ENCODE measurements at regions not wholly inside any gene's neighbourhood (a gene's known extent, or its start where the extent isn't known, plus 50 kb on each side); places are given as distances from the start of the nearest gene placed in this dataset.
"Not testable (repeated sequence)": the region's sequence is repeated elsewhere in the genome, so short reads cannot be mapped to it uniquely, and the experiment has no call there.

DNA sequence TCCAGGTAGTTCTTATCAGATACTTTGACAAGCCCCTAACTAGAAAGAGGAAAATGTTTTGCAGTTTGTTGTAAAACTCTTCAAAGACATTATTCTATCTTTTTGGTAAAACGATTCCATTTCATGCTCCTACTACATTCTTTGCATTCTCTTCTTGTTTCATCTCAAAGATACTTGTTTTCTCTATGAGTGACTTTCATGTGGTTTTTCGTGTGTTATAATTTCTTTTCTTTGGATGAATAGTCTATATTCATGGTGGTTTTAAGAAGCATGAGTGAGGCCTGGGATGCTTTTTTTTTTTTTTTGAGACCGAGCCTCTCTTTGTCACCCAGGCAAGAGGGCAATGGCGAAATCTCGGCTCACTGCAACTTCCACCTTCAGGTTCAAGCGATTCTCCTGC lies 292.5 kb upstream of the LYZL1 start:
- DNase-seq: no peak

DNA sequence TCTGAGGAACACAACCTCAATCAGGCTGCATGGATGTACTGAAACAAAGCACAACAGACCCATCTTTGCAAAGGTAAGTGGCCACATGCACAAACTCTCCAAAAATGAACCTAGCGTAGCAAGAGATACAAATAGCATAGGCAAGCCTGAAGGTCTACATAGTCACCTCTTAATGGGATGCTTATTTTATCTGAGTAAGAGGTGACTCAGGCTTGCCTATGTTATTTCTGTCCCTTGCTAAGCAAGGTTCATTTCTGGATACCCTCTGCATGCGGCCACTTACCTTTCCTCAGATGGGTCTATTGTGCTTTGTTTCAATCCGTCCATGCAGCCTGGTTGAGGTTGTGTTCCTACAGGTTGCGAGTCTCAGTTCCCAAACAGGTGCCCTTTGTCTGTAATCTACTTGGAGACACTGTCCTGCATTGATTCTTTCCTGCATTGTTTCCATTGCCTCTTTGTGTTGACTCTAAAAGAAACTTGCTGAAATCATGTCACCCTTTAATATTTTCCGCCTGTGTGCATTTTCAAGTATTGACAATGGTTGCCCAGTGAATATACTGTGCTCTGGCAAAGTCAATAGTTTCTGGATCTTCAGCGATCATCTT lies 291.8 kb upstream of the LYZL1 start:
- DNase-seq: no peak

DNA sequence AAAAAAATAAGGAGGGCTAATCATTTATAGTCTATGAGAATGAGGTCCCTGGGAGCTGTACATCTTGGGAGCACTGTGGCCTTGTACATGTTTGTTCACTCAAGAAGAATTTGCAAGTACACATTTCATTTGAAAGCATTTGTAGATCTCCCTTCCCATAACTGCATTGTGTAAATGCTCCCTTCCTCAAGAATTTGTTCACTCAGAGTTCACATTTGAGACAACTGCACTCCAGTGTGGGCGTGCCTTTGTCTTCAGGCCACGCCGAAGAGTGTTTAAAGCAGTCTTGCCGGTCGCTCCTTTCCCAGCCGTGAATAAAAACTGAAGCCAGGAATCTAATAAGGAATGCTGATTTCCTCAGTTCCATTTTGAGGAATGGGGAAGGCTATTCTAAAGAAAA lies 291.1 kb upstream of the LYZL1 start:
- DNase-seq: no peak

DNA sequence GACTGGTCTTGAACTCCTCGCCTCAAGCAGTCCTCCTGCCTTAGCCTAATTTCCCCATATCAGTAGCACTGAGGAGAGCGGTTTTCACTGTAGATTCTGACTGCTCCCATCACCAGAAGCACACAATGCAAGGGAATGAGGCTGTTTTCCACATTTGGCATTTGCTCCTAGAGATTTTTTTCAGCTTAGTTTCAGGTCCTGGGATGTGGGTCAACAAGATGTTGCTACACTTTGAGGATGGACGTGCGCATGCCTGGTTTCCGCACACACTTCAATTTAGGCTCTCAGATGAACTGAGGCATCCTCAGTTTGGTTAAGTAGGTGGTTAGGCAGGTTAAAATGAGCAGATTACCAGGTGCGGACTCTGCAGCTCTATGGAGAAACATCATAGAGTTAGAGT lies 287.1 kb upstream of the LYZL1 start:
- no peak for DNase-seq

DNA sequence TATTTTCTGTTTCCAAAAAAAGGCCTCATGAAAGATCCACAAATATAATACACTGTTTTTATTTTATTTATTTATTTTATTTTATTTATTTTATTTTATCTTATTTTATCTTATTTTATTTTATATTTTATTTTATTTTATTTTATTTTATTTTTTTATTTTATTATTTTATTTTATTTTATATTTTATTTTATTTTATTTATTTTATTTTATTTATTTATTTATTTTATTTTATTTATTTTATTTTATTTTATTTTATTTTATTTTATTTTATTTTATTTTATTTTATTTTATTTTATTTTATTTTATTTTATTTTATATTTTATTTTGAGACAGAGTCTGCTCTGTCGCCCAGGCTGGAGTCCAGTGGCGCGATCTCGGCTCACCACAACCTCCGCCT lies 285.9 kb upstream of the LYZL1 start:
- not testable (repeated sequence) for DNase-seq

DNA sequence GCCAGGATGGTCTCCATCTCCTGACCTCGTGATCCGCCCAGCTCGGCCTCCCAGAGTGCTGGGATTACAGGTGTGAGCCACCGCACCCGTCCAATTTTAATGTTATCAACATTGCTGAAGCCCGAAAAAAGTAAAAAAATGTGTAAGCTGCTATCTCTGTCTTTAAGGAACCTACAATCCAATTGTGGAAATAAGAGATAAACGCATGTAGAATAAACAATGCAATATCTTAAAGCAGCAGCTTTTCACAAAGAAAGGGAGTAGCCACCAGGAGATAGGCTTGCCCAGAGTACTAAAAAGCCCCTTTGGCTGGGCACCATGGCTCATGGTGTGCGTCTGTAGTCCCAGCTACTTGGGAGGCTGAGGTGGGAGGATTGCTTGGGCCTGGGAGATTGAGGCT lies 282.9 kb upstream of the LYZL1 start:
- no peak for DNase-seq

DNA sequence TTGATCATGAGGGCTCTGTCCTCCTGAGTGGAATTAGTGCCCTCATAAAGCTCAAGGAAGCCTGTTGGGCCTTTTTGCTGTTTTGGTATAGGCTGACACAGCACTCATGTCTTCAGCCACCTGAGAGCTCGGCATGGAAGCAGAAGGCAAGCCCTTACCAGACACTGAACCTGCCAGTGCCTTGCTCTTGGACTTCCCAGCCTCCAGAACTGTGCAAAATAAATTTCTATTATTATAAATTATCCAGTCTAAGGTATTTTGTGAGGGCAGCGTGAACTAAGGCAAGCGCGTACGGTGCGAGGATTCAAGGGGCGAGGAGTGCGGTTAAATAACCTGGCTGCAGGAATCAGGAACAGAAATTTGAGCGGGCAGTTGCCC lies 281.5 kb upstream of the LYZL1 start:
- DNase-seq: no peak

DNA sequence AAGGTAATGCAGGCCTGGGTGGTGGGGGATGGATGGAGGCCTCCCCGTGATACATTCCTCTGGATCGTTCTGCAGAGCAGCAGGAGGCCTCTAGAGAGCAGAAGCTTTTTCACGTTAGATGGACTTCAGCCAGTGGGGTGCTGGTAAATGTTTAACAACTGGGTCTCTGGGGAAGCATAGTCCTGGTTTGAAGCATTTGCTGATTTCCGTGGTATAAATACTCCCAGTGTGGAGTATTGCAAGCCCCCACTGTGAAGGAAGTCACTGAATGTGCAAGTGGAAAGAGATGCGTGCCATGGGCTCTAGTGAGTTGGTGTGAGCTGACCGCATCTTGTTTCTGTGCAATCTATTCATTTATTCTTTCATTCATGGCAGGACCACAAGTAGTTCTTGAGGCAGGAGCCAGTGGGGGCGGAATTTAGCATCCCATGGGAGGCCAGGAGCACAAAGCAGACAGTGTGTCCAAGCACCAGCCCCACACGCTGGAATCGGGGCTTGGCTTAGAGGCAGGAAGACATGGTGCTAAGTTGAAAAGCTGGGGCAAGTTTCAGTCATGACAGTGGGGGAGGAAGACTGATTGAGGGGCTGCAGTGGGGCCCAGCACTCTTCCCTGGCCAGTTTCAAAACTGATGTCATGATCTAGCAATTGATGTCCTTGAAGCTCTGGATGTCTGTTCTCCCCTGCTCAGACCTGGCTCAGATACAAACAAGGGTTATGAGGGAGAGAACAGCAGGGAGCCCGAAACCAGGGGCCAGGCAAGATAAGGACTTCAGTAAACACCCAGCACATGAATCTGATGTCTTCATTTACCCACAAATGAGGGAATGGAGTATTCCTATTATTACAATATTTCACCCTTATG lies 280.9 kb upstream of the LYZL1 start:
- DNase-seq: no peak

DNA sequence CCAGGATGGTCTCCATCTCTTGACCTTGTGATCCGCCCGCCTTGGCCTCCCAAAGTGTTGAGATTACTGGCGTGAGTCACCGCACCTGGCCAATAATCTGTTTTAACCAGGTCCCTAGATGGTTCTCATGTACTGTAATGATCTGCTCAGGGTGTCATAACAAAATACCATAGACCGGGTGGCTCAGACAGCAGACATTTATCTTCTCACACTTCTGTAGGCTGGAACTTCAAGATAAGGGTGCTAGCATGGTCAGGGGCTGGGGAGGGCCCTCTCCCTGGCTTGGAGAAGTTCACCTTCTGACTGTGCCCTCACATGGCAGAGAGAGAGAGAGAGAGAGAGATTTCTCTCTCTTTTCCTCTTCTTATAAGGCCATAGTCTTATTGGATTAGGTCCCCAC lies 279.4 kb upstream of the LYZL1 start:
- no peak for DNase-seq

DNA sequence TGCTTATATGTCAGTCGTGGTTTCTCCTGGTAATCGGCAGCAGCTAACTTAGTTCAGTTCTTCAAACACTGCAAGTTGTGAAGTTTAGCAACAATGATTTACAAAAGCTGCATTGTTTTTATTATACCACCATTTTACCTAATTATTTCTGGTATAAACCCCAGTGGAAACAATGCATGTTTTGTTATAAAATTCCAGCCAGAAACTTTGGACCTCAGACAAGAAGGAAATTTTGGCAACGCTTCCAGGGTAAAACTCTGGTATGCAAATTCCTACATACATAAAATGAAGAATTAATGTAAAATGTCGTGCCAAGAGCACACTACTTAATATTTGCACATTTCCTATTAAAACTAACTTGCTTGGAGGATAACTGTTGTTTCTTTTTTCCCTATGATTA lies 277.4 kb upstream of the LYZL1 start:
- no peak for DNase-seq

DNA sequence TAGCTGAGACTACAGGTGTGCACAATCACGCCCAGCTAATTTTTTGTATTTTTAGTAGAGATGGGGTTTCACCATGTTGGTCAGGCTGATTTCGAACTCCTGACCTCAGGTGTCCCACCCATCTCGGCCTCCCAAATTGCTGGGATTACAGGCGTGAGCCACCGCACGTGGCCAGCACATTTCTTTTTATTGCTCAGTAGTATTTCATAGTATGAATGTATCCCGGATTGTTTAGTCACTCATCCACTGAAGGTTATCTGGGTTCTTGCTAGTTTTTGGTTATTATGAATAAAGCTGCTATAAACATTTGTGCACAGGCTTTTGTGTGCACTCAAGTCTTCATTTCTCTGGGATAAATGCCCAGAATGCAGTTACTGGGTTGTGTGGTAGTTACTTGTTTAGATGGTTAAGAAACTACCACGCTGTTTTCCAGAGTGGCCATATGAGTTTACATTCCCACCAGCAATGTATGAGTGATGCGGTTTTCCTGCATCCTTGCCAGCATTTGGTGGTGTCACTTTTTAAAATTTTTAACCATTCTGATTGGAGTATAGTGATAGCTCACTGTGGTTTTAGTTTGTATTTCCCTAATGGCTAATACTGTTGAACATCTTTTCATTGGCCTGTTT lies 275.8 kb upstream of the LYZL1 start:
- DNase-seq: no peak

DNA sequence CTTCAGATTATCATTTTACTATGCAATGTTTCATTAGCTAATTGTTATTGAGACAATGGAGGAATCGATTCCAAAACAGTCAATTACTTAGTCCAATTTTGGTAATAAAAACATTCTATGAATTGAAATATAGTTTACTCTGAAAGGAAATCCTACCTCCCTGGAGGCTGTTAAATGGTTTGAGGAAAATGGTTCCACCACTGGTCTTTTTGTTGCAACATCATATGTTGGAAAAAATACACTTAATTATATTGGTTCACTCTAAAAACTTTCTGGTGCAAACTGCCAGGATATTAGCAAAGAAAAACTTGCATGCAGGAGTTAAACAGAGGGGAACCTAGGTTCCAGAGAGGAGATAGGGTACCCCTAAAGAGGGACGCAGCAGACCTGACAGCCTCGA lies 267.3 kb upstream of the LYZL1 start:
- DNase-seq: no peak

DNA sequence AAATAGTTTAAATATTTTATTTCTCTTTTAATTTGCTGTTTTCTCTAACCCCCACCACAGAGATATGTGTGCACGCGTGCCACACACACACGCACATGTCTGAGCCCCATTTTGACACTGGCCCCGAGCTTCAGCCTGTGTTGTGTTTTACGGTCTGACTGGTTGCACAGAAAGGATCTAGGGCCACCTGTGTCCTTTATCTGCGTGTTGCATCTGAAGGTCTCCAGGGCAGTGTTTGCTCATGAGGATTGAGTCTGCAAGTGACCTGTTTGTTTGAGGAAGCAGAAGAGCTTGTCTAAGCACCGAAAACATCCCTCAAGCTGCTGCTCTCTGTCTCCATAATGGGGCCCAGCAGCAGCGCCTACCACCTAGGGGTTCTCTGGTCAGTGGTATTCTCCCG lies 266.4 kb upstream of the LYZL1 start:
- DNase-seq: no peak

DNA sequence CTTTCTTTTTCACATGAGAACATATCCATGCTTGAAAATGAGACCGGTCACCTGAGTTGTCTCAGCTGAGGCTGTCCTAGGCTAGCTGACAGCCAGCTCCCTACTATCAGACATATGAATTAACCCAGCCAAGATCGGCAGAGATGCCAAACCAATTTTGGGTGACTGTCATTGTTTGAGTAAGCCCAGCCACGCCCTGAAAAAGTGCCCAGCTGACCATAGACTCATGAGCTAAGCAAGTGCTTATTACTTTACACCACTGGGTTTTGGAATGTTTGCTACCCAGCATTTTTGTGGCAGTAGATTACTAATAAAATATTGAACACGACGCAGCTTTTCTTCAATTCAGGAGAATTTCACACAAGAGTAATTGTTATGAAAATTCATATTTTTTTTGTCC lies 265.2 kb upstream of the LYZL1 start:
- no peak for DNase-seq

DNA sequence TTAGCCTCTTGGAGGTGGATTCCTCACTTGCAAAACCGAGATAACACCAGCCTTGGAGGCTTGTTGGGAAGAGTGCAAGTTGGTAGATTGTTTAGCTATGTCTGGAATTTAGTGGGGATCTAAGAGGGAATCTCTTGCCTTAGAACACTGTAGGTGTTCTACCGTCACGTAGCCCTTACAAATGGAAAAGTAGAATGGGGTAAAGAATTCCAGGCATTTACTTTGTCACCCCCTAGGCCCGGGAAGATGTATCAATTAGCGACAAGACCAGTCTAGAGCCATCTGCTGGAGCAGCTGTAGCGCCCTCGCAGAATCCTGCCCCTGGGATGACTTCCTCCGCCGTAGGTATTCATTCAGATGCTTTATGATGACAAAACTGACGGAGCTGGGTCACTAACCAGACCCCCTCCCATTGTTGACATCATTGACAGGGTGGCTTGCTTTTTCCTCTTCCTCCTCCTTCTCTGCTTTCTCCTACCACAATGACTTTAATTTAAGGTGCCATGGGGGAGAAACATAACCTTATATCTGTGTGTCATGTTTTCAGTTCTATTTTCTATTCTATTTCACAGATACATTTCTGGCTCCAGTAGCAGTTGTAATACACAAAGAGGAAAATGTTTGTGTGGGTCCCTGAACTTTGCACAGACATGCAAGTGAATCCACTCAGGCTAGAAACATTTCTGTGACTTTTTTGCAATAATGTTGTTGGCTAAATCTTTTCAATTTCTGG lies 262.6 kb upstream of the LYZL1 start:
- no peak for DNase-seq

DNA sequence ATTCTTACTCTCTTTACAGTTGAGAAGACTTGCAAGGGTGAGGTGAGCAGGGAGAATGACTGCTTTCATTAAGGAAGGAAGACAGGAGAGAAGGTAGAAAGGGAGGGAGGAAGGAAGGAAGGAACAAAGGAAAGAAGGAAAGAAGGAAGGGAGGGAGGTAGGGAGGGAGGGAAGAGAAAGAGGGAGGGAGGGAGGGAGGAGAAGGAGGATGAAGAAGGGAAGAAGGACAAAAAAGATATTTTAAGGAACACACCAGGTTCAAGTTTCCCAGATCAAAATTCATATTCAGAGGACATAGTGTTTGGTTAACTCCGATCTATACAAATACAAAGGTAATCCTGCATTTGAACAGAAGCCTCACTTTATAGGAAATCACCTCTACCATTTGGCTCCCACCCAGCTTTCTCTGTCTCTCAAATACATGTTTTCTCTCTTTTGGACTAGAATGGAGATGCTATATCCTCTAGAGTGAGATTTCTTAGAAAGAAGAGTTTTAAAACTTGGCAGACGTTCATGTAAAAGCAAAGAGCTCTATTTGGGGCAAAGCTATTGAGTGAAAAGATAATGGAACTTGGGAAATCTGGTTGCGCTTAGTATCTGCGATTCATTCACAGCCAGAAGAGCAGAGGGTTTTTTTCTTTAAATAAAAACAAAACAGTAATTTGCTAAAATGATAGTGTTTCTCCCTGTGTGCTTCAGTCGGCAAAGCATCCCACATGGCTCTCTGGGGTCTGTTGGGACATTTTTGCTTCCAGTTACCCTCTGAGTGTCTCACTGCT lies 261.9 kb upstream of the LYZL1 start:
- DNase-seq: no peak

DNA sequence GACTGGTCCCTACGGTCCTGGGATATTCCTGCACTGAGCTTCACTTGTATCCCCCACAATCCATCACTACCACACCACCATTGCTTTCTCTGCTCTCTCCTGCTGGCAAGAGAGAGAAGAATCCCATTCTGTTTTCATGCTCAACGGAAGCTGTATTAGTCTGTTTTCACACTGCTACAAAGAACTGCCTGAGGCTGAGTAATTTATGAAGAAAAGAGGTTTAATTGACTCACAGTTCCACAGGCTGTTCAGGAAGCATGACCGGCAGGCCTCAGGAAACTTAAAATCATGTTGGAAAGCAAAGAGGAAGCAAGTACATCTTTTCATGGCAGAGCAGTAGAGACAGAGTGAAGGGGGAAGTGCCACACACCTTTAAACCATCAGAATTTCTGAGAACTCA lies 260.4 kb upstream of the LYZL1 start:
- DNase-seq: no peak

DNA sequence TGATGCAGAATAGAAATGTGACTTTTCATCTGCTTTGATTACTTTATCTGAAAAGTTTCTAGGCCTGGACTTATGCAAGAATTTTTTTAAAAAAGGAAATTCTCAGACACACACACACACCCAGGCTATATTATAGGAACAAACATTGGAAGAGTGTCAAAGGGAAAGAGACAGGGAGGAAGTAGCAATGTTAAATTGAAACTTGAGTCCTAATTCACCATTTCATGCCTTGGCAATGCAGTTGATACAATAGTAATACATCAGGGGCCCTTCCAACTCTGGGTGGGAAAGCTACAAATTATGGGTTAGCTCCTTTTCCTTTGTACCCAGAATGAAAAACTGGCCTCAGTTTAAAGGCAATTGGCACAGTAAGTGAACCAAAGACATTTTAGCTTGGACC lies 258.0 kb upstream of the LYZL1 start:
- DNase-seq: no peak

DNA sequence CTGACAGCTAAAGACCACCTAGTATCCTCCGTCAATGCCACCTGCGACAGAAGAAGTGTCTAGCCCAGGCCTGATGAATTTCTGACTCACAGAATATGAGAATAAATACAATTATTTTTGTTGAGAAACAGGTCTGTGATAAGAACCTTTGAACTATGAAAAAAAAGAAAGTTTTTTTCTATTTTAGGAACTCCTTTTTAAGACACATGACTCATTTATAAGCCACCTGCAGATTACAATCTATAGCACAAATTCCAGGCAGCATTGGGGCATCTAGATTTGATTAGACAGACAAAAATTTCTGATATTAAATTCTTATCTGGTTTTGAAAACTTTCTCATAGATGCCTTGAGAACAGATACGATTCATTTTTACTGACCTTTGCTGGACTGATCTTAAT lies 256.7 kb upstream of the LYZL1 start:
- no peak for DNase-seq

DNA sequence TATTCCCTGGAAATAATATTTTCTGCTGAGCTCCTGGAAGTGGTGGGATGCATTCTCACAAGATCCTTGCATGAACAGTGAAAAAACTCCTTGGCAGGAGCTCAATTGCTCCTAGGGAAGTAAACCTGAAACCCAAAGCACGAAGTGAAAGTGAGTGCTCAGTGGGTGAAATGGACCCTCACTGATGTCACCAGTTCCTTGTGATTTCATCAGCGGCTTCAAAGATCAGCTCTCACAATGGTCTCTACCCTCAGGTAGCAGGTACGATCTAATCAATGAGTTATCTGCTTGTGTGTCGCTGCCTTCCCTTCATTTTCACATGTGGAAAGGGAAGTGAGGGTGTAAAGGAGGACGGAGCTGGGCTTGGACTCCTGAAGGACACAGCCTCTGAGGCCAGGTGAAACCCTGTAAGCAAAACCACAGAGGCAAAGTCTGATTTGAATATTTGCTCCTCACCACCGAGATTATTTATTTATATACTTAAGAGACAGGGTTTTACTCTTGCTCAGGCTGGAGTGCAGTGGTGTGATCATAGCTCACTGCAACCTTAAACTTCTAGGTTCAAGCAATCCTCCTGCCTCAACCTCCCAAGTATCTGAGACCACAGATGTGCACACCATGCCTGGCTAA lies 255.4 kb upstream of the LYZL1 start:
- no peak for DNase-seq

DNA sequence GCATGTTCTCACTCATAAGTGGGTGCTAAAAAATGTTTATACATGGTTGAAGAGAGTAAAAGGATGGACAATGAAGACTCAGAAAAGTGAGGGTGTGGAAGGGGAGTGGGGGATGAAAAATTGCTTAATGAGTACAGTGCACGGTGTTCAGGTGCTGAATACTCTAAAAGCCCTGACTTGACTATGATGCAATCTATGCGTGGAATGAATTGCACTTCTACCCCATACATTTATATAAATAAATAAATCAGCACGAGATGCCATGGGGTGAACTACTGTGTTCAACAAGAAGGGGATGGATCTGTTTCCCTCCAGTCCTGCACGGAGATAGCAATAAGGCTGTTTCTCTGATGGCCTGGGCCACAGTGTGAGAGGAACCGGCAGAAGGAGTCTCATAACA lies 254.3 kb upstream of the LYZL1 start:
- no peak for DNase-seq

DNA sequence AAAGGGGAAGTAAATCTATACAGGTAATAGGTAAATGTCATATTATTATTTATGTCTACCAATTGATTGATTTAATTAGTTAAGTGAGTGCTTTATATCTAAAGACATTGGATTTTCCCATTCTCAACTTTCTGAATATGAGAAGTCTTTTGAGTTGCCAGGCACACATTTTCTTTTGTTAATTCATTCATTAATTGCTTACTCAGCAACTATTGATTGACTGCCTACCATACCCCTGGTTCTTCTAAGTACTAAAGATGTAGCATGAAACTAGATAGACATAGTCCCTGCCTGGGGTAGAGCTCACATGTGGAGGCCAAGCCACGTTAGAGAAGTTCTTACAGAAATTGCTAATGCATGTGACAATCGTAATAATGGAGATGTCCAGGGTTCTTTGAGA lies 253.1 kb upstream of the LYZL1 start:
- no peak for DNase-seq

Data from activated CD4-positive, alpha-beta T cell treated with anti-CD3 and anti-CD28 coated beads, Interleukin-2, amount 50 U/mL, for 4 hours (primary cell).